CD4-positive, alpha-beta T cell treated with Interleukin-1 beta for 1 hour (primary cell): ENCODE measurements at regions not wholly inside any gene's neighbourhood (a gene's known extent, or its start where the extent isn't known, plus 50 kb on each side); places are given as distances from the start of the nearest gene placed in this dataset.

Source experiments
- DNase-seq, 2 donors: peaks; one replicate each; pipeline ENCODE4 v3.0.0-alpha.2; 2020 to 2022

DNA sequence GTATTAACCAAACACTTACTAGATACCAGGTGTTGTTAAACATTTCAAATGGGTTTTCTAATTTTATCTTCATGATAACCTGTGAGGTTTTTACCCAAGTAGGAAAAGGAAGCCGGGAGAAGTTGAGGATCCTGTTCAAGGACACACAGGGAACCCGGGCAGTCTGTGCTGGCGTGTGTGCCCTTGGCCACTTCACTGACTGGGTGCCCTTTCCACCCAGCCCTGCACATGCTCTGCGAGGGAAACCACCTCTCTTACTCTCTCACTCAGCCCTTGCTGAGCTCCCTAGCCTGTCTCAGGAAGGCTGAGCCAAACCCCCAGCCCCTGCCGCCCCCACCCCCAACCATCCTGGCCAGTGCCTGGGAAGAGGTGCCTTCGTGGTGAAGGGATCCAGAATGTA lies 51.8 kb downstream of the TEX44 start:
- DNase-seq = no peak

DNA sequence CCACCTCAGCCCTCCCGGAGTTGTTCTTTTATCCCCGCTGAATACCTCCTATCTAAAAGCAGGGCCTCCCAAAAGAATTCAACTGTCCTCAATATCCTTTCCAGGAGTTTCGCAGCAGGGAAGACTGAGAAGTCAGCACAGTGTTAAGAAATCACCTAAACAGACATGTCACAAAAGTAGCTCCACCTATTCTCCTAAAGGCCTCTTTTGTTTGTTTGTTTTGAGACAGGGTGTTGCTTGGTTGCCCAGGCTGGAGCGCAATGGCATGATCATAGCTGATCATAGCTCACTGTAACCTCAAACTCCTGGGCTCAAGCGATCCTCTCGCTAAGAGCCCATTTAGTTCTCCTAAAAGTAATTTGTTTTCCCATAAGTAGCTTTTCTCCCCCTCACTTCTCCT lies 53.8 kb downstream of the TEX44 start:
- no peak for DNase-seq

DNA sequence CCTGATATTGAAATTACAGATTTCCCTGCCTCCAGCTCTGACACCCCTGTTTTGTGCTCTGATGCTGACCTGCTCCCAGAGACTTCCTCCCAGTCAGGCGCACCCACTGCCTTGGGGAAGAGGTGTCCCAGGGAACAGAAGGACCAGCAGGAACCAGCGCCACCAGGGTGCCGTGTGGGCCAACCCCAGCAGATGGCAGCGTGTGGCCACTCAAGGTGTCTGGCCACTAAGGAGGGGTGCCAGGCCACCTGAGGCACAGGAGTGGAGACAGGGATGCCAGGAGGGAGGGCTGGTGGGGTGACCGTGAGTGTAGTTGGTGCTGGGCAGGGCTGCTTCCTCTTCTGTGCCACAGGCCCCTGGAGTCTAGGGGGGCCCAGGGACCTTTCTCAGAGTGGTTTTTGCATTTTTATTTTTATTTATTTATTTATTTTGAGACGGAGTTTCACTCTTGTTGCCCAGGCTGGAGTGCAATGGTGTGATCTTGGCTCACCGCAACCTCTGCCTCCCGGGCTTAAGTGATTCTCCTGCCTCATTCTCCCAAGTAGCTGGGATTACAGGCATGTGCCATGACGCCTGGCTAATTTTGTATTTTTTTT lies 56.0 kb downstream of the TEX44 start:
- peak; percentile 48 to 67 for DNase-seq

DNA sequence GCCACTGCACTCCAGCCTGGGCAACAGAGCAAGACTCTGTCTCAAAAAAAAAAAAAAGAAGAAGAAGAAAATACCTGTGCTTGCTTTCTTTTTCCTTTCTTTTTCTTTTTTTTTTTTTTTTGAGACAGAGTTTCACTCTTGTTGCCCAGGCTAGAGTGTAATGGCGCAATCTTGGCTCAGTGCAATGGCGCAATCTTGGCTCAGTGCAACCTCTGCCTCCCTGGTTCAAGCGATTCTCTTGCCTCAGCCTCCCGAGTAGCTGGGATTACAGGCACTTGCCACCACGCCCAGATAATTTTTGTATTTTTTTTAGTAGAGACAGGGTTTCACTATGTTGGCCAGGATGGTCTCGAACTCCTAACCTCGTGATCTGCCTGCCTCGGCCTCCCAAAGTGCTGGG lies 56.8 kb upstream of the PTMA start:
- DNase-seq = peak in 1 of 2 donors; percentile 34

DNA sequence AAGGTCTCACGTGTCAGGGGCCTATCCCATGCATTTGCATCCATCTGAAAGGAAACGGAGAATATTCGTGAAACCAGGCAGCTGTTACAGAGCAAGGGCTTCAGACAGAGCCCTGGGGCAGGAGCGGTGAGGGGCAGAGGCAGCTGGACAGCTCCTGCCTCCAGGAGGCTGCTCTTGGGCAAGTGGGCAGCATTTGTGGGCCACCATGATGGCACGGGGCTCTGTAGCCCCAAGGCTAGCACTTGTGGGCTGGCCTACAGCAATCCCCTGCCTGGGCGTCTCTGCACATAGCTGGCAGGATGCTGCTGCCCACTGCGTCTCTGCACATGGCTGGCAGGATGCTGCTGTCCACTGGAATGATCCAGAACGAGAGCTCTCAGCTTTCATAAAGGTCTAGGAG lies 52.8 kb upstream of the PTMA start:
- no peak for DNase-seq

DNA sequence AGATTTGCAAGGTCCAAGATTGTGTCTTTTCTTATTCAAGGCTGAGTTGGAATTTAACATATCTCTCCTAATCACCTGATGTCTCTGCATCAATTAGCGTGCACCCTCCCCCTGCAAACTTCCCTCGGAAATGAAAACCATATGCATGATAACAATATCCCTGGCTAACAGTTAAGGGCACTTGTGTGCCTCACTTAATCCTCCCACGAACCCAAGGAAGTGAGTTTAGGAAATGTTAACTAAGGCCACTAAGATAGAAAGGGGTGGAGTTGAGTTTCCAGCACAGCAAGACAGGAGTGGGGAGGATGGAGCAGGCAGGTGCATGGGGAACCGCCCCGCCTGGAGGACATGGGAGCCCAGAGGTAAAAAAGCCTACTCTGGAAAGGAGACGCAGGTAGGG lies 52.4 kb upstream of the PTMA start:
- DNase-seq = no peak
